ENCODE measurements at regions not wholly inside any gene's neighbourhood (a gene's known extent, or its start where the extent isn't known, plus 50 kb on each side); places are given as distances from the start of the nearest gene placed in this dataset.

DNA sequence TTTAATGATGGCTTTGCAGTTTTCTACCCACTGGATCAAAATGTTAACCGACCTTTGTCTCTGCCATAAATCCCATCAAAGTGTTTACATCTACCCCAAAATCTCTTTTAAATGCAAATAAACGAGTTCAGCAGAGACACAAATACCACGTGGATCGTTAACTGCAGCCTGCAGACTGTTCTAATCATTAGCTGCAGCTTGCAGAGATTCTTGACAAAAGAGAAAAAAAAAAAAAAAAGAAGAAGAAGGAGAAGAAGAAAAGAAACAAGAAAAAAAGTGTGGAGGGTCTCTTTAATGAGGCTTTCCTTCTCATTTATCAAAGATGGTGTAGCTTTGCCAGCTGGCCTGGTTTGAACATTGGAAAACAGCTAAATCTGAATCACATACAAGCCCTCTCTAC lies 275.7 kb downstream of the NEDD1 start:
- no peak for DNase-seq

- no peak for DNase-seq
These were observed 277.2 kb downstream of the NEDD1 start for GRCh38 chr12:97184127-97184773.

GRCh38 chr12:97185567-97185966 lies 277.0 kb upstream of the RMST start:
- no peak for DNase-seq

DNA sequence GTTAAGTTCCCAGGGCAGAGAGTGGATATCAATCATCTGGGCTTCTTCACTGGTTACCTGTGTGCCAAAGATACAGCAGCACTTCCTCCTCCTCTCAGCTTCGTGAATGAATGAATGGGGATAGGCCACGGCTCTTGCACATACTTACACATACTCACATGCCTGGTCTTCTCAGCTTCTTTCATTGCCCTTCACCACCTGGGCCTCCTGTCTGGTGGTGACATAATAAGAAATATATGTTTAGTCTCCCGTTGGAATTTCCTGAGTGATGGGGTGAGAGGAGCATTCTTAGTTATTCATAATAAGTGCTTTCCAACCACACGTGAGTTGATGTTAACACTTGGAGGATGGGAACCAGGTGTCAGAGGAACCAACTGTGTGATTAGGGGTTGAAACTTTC lies 268.1 kb upstream of the RMST start:
- DNase-seq = no peak

DNA sequence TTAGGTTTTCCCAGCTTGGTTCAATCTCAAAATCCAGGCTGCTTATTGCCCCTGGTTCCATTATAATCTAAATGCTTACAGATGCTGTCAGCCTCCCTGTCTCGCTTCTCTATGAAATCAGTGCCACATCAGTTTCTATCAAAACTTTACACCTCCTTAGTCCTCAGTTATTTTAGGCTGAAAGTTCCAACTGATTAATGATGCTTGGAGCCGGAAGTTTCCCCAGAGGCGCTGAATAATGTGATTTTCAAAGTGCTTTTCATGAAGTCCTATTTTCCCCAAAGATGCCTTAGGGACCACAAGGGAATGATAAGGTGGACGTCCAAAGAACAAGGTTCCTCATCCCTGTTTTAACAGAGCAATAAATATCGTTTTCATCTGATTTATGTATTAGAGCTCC lies 262.4 kb upstream of the RMST start:
- DNase-seq = no peak

GRCh38 chr12:97203408-97203807 lies 259.2 kb upstream of the RMST start:
- no peak for DNase-seq

GRCh38 chr12:97209997-97210396 lies 252.6 kb upstream of the RMST start:
- DNase-seq = no peak

- DNase-seq = no peak
These were observed 251.1 kb upstream of the RMST start for GRCh38 chr12:97211416-97211930.

- DNase-seq = no peak
These were observed 245.8 kb upstream of the RMST start for GRCh38 chr12:97216848-97217247.

GRCh38 chr12:97222391-97222790 lies 240.2 kb upstream of the RMST start:
- no peak for DNase-seq

- DNase-seq = no peak
These were observed 239.2 kb upstream of the RMST start for GRCh38 chr12:97223419-97223818.

GRCh38 chr12:97229004-97229403 lies 233.6 kb upstream of the RMST start:
- no peak for DNase-seq

DNA sequence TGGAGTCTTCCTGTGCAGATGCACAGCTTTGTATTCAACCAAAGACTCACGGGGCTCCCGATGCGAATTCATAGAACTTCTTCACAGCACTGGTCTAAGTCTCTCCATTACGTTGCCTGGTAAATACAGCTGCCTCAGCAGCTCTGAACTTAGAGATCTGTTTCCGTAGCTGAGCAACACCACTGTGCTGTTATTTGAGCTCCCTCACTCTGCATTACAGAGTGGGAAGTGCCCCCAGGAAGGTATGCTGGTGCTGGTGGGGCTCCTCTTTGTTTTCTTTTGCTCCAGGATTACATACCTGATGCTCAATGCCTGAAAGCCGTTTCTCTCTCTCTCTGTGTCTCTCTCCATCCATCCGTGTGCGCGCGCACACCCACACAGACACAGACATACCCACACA lies 227.5 kb upstream of the RMST start:
- DNase-seq = no peak

- no peak for DNase-seq
These were observed 216.2 kb upstream of the RMST start for GRCh38 chr12:97246368-97246767.

GRCh38 chr12:97250483-97250882 lies 212.1 kb upstream of the RMST start:
- DNase-seq = no peak

DNA sequence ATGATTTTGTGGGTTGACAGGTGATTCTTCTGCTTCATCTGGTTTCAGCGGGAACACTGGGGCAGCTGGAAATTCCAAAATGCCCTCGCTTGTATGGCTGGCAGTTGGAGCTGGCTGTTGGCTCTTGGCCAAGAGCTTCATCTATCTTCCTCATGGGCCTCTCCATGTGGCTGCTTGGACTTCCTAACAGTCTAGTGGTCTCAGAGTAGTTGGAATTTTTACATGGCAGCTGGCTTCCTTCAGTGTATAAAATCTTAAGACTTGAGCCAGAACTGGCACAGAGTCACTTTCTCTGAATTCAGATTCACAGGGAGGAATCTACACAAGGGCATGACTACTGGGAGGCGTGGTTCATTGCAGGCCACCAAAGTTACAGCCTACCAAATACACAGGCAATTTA lies 204.9 kb upstream of the RMST start:
- DNase-seq = no peak

- DNase-seq = no peak
These were observed 203.5 kb upstream of the RMST start for GRCh38 chr12:97259098-97259497.

DNA sequence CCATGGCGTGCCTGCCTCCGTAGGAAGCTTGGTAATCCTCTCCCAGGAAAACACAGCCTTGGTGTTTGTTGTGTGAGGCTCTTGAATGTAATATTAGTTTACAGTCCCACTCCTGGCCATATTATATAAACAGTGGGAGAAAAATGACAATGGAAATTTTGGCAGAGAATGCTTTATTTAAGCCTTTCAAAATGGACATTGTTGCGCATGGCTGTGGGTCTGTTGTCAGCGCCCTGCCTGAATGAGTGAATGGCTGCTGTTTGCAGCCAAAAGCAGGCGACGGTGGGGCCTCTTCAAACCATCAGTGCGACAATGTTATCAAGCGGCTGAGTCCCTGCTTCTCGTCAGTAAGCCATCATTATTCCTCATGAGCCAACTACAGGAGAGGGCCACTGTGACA lies 201.8 kb upstream of the RMST start:
- no peak for DNase-seq

DNA sequence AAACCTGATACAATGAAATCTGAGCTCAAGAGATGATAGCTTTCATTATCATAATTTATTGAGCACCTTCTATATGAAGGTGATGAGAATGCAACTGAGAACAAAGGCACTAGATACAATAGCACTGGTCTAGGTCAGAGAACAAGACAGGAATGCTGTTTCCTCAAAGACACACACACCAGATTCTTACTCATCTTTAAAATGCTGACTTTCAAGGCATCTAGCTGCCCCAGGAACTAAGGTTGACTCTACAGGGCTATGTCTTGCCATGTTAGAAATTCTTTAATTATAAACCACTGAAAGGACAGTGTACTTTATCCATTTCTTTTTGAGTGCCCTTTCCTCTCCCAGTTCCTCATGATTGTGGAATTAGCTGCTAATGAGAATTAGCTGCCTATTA lies 195.4 kb upstream of the RMST start:
- no peak for DNase-seq

DNA sequence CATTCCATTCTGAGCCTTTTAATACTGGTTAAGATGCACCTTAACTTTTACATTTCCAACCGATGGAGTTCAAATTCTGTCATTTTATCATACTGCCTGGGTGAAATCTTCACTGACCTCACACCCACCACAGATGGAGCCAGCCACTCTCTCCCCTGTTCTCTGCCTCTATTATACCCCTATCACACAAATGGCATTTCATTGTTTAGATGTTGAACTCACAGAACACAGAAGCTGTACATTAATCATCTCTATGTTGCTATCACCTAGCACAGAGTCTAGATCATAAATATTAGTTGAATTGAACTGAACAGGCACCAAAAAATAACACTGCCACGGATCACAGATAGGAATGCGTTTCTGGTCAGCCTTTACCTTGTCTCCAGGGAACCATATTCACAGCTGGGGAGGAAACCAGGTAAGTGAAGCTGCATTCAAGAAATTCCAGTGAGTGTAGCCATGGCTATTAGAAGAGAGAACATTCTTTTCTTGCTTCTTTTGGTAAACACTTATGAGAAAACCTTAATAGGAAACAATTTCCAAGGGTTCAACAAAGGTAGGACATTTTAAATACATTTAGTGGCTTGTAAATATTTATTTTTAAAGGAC lies 194.9 kb upstream of the RMST start:
- no peak for DNase-seq

DNA sequence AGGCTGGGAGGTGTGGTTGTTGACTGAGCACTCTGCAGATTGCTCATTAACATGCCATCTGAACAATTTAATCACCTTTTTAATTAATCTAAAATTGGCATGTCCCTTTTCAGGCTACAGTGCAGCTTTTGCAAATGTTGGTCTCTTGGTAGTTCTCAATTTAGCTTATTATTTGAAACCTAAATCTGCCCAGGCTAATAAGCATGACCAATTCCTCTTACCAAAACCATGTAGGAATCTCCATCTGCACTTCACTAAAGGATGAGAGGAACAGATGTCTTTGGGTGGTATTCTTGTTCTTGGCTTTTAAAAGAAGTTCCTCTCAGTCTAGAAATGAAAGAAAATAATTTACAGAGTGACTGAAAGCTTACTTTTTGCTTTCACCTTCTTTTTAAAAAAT lies 190.1 kb upstream of the RMST start:
- DNase-seq = no peak

- DNase-seq = no peak
These were observed 188.2 kb upstream of the RMST start for GRCh38 chr12:97274386-97274785.

DNA sequence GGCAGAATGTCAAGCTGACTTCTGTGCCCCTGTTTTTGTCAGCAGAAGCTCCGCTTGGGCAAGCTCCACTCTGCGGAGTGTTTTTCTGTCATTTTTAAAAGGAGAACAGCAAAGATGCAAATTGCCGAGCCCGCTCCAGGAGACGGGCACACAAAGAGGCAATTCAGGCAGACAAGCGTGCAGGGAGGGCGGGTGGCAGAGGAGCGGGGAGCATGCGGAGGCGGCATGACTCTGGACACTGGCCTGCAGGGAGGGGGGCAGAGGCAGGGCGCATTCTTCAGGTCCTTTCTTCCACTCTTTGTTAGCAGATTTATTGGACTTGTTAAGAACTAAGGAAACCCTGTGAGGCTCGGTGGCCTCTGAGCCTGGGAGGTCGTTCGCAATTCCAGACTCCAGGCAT lies 187.3 kb upstream of the RMST start:
- no peak for DNase-seq

DNA sequence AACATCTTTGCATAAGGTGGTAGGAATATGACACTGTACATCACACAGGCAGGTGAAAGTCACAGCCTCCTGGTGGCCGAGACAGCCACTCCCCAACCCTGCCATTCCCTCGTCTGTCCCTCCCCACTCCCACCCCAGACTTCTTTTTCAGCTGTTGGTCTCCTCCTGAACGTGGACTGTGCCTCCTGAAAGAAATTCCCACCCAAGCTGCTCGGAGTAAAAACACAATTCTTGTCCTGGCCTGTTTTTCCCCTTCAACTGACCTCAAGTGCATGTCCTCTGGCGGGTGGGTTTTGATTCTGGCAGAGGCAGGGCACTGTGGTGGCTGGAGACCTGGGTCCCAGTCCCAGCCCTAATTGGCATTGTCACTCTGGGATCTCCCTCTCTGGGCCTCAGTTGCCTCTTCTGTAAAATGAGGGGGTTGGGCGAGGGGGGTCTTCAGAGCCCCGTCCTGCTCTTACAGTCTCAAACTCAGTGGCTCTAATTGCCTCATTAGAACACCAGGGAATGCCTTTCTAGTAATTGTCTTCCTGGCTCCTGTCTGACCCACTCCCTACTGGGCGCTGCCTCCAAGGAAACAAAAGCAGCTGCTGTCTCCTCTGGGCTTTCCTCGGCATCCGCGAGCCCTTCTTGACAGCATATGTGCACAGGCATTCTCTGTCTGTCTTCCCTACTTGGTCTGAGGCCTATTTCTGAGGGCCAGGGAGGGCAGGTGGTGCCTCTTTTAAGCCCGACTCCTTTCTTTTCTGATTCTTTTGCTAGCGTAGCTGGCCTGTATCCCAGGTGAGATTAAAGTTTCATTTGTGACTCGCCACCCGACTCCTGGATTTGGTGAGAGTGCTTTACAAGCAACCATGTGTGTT lies 186.6 kb upstream of the RMST start:
- DNase-seq = no peak

Measured in CD4-positive, alpha-beta T cell treated with Interleukin-17A for 4 hours (primary cell).